Kasumi-1 (cell line): ENCODE measurements at regions not wholly inside any gene's neighbourhood (a gene's known extent, or its start where the extent isn't known, plus 50 kb on each side); places are given as distances from the start of the nearest gene placed in this dataset.

Experiments used
- DNase-seq, 2 experiments: peaks; one replicate each; lab custom pipeline; 2025; lab: John Stamatoyannopoulos, UW

DNA sequence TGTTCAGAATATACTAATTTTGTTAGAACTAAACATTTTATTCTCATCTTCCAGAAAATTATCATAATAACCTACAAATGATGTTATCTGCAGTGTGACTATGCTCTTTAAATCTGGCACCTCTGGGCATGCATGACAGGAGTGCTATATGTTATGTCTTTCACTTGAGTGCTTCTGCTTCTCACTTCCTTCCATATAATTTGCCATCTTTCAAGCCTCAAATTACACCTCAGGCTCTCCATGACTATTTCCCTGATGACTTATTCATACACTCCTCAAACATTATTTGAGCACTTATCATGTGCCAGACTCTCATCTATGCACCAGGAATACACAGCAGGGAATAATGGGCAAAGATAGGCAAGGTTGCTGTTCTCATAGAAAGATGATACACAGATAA lies 219.3 kb upstream of the POU2AF2 start:
- DNase-seq: no peak

GRCh38 chr11:111021131-111021530 lies 224.4 kb upstream of the POU2AF2 start:
- DNase-seq: no peak

DNA sequence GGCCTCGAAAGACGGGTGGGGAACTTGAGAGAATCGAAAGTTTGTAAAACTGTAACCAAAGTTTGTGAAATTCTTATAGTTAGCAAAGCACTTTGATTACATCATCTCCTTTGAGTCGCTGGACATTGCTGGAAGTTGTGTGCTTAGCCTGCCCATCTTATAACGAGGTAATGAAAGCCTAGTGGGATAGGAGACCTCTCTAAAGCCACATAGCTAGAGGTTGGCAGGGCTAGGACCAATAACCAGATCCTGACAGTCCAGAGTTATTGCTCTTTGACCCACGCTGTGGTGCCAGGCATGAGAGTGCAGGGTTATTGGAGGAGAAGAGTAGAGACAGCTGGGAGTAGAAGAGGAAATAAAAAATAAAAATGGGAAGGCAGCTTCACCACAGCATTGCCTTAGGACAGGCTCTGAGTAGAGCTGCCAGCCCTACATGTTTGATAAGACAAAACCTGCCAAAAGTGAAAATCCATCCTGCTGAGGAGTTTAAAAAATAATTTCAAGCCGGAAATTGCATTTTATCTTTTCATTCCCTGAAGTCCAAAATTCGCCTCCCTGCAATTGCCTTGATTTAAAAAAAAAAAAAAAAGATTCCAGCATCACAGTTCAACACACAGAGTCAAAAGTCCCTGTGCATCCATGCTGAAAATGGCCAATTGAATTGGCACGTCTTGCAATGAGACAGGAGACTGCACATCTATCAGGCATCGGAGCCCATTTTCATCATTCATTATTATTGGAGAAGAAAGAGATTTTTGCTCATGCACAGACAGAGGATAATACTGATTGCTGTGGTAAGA lies 225.5 kb upstream of the POU2AF2 start:
- DNase-seq: peak in 1 of 2 experiments; percentile 4

GRCh38 chr11:111019451-111019850 lies 226.1 kb upstream of the POU2AF2 start:
- DNase-seq: no peak

GRCh38 chr11:111018566-111018965 lies 227.0 kb upstream of the POU2AF2 start:
- DNase-seq: peak; percentile 6 to 11

GRCh38 chr11:111012491-111012890 lies 233.0 kb upstream of the POU2AF2 start:
- DNase-seq: no peak

DNA sequence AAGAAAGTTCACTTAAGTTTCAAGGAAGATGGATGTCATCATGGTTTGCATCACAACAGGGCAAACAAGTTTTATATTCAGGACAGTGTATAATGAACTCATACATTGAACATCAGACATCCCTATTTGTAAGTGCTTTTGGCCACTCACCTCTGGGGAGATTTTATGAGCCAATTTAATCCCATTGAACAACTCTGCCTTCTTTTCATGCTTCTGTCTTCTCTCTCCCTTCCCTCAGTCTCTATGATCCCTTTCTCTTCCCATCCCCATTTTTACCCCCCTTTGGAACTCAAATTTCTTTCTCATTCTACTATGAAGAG lies 234.3 kb upstream of the POU2AF2 start:
- DNase-seq: no peak

GRCh38 chr11:111010391-111011274 lies 234.9 kb upstream of the POU2AF2 start:
- DNase-seq: no peak

- no peak for DNase-seq
Observed at GRCh38 chr11:111006227-111006626, 239.3 kb upstream of the POU2AF2 start.

- no peak for DNase-seq
Observed at GRCh38 chr11:111001986-111002611, 243.4 kb upstream of the POU2AF2 start.

DNA sequence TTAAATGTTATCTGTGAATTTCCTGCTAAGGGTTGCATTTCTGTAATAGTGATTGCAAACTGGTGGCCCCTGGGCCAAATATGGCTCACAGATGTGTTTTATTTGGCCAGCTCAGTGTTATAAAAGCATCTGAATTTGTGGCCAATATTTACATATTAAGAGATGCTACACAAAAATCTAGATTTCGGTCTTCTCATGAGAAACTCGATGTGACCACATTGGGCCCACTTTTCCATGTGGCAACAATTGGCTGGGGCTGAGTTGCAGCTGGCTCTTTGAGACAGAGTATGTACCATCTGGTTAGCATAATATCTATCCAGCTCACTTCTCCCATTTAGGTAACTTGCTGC lies 244.5 kb upstream of the POU2AF2 start:
- no peak for DNase-seq

DNA sequence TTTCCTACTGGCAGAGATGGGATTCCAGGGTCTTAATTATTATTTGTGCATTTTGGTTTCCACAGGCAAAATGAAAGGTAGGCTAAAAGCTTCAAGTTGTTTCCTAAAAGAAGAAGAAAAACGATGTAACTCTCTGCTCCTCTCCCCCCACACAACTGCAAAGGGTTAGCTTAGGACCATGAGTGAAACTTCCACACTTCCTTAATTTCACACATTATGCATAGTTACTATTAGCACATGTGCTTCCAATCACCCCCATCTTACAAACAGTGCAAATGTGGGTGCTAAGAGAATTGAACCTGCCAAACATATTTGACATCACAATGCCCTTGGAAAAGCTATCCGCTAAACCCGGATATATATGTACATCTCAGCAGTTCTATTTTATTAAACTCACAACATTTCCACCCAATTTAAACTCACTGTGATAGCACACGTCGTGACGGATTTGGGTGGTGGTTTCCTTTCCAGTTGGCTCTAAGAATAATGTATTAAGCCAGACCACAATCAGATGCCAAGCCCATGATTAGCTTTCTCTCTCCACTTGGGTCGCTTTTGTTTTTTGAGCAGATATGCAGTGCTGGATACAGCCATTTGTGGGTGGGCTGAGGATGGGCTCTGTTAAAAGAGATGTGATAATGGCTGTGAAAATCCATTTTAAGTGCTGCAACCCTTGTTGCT lies 245.0 kb upstream of the POU2AF2 start:
- no peak for DNase-seq

GRCh38 chr11:110992481-110992880 lies 253.0 kb upstream of the POU2AF2 start:
- DNase-seq: no peak

- no peak for DNase-seq
Observed at GRCh38 chr11:110991661-110992355, 253.7 kb upstream of the POU2AF2 start.

DNA sequence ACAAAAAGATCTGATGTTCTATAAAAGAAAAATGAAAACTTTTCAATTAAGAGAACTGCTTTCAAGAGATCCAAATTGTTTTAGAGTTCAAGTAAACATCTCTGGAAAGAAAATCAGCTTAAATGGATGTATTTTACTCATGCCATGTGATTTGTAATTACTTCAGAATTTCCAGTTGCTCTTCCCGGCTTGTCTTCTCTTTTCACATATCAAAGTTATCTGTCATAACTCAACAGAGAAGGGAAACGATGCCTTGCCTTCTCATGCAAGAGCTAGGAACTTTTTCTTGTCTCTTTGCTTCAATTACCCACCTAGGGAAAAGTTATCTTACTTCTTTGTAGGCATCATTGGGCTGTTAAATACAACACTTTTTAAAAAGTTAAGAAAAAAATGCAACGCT lies 255.2 kb upstream of the POU2AF2 start:
- no peak for DNase-seq

- DNase-seq: no peak
Observed at GRCh38 chr11:110989428-110990133, 255.9 kb upstream of the POU2AF2 start.

DNA sequence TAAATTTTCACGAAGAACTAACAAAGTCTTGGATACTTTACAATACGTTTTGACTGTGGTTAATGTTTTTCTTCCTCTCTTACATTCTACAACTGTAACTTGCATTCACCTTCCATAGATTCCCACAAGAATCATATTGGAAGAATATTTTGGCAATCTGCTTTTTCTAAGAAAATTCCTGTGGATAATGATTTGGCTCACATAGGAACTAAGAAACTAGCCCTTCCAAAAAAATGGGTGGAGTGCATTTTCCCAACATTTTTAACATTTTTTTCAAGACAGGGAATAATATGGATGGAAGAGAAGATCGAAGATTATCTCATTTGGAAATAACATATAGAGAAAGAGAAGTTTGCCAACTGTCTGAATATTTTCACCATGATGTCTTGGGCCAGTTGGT lies 256.9 kb upstream of the POU2AF2 start:
- DNase-seq: no peak

DNA sequence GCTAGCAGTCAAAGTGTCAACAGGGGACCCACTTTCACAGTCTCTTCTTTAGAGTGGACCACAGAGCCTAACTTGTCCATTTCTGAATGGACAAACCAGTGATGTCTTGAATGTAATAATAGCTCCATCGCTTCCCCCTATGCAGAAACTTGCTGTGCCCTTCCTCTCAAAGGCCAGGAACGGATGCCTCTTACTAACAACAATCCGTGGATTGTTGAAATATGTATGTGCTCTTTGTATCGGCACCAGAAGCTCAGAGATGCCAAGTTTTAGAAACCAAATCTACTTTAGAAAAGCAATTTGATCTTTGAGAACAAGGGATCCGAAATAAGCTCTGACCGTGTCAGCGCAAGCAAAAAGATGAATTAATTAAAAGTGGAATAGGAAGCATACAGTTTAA lies 259.5 kb upstream of the POU2AF2 start:
- DNase-seq: no peak

- no peak for DNase-seq
Observed at GRCh38 chr11:110985547-110985946, 260.0 kb upstream of the POU2AF2 start.

DNA sequence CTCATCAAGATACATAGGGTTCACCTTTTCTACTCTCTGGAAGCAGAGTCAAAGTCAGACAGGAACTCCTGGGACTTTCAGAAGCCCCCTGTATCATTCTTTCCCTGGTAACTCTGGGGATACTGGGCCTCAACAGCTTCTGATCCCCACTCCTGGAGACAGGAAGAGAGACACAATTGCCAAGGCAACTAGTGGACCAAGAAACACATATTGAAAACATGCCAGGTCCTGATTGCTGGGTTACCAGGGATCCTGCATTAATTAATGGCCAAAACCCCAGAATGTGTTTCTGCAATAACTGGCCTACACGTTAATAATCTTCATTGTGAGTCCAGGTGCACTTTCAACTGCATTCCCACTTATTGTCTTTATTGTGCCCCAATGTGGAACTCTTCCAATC lies 260.8 kb upstream of the POU2AF2 start:
- DNase-seq: no peak

- no peak for DNase-seq
Observed at GRCh38 chr11:110984147-110984546, 261.4 kb upstream of the POU2AF2 start.
